Ishikawa (cell line): ENCODE measurements at regions not wholly inside any gene's neighbourhood (a gene's known extent, or its start where the extent isn't known, plus 50 kb on each side); places are given as distances from the start of the nearest gene placed in this dataset.

Experiments used
- CREB1 ChIP-seq: IDR thresholded peaks from 2 replicates; pipeline ENCODE4 v1.6.1; 2012; ENCODE audit warnings: low read depth
- FOXM1 ChIP-seq: IDR thresholded peaks from 2 replicates; pipeline ENCODE4 v1.6.1; 2012; ENCODE audit warnings: low read depth, borderline replicate concordance
- NFIC ChIP-seq: IDR thresholded peaks from 2 replicates; pipeline ENCODE4 v1.6.1; 2012
- TAF1 ChIP-seq: IDR thresholded peaks from 2 replicates; pipeline ENCODE4 v1.6.1; 2012; ENCODE audit warnings: low read depth, mild to moderate bottlenecking
- TCF12 ChIP-seq: IDR thresholded peaks from 2 replicates; pipeline ENCODE4 v1.6.1; 2012; ENCODE audit warnings: low read depth
- ZBTB7A ChIP-seq: IDR thresholded peaks from 2 replicates; pipeline ENCODE4 v1.6.1; 2012; ENCODE audit warnings: low read depth
- TF ChIP-seq, protein P1 (sequence below): IDR thresholded peaks from 2 replicates; pipeline ENCODE4 v1.6.1; 2012

DNA sequence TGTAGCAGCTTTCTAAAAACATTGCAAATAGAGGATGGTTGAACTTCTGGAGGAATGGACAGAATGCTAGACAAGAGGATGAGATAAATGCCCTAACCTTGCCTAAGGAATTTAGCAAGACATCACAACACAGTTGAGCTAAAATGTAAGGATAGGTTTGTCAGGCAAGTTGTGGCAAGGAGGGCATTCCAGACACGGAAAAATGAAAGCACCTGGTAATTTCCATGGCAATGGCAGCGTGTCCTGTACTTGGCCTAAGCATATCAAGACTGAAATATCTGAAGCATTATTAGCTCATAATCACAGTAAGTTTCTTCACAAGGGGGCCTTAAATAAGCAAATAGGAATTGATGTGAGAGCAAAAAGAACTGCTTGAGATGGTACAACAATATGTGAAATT, 105.1 kb upstream of the USP25 start:
- TF ChIP-seq, protein P1, sequence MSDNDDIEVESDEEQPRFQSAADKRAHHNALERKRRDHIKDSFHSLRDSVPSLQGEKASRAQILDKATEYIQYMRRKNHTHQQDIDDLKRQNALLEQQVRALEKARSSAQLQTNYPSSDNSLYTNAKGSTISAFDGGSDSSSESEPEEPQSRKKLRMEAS = no peak
- TF ChIP-seq CREB1 (no peak), TAF1 (no peak), ZBTB7A (no peak), TCF12 (no peak), FOXM1 (no peak), NFIC (no peak)
